Rectal smooth muscle tissue (tissue), 1 donor: ENCODE measurements at regions not wholly inside any gene's neighbourhood (a gene's known extent, or its start where the extent isn't known, plus 50 kb on each side); places are given as distances from the start of the nearest gene placed in this dataset.
"Not testable (repeated sequence)": the region's sequence is repeated elsewhere in the genome, so short reads cannot be mapped to it uniquely, and the experiment has no call there.

Experiments used
- H3K27ac ChIP-seq: one replicate; pipeline ENCODE4 v1.7.0; 2013; ENCODE audit warnings: low read depth, low read length, inconsistent platforms
- H3K27me3 ChIP-seq: one replicate; pipeline ENCODE4 v1.7.0; 2013; ENCODE audit warnings: low read length; ENCODE audit not compliant: control insufficient read depth, insufficient read depth
- H3K36me3 ChIP-seq: one replicate; pipeline ENCODE4 v1.7.0; 2013; ENCODE audit warnings: low read length; ENCODE audit not compliant: control insufficient read depth, insufficient read depth
- H3K4me1 ChIP-seq: one replicate; pipeline ENCODE4 v1.7.0; 2013; ENCODE audit warnings: low read length; ENCODE audit not compliant: control insufficient read depth, insufficient read depth
- H3K4me3 ChIP-seq: one replicate; pipeline ENCODE4 v1.7.0; 2013; ENCODE audit warnings: low read length
- H3K9ac ChIP-seq: one replicate; pipeline ENCODE4 v1.7.0; 2013; ENCODE audit warnings: low read length

DNA sequence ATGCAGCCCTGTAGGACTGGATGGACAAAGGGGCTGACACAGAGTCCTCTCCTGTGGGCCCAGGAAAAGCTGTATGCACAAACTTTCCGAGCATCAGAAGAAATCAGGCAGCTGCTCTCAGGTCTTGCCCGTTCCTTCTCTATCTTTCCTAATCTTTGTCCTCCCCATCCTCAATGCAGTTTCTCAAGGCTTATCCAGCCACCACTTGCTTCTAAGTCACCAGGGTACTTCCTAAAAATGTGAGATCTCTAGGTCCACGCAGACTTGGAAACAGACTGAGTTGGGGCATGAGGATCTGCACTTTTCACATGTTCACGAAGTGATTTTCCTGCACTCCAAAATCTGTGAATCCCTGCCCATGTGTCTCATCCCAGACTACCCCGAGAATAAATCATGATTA lies 394.5 kb upstream of the SLC35B3 start:
- H3K9ac ChIP-seq: no peak overlapping the region
- no peak overlapping the region for H3K4me3 ChIP-seq
- H3K4me1 ChIP-seq: no peaks in the 10 kb centered on the region
- H3K36me3 ChIP-seq: no peaks in the 10 kb centered on the region
- no peak overlapping the region for H3K27ac ChIP-seq
- no peaks in the 10 kb centered on the region for H3K27me3 ChIP-seq

DNA sequence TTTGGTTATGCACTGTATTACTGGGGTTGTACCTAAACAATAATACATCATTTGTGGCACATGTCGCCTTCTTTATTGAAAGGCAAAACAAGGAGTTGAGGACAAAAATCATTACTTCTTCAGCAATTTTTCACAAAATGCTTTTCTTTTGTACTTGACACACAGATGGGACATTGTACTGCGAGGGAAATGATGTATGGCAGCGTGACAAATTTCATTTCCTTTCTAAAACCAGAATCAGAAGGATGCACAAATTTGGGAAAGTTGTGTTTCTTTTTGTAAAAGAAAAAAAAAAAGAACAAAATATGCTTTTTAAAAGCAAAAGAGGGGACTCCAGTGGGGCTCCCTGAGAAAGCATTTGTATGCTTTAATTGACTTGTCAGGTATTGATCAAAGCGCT lies 394.0 kb upstream of the SLC35B3 start:
- no peaks in the 10 kb centered on the region for H3K27me3 ChIP-seq
- H3K4me1 ChIP-seq: no peaks in the 10 kb centered on the region
- no peak overlapping the region for H3K27ac ChIP-seq
- H3K4me3 ChIP-seq: no peak overlapping the region
- no peak overlapping the region for H3K9ac ChIP-seq
- no peaks in the 10 kb centered on the region for H3K36me3 ChIP-seq

DNA sequence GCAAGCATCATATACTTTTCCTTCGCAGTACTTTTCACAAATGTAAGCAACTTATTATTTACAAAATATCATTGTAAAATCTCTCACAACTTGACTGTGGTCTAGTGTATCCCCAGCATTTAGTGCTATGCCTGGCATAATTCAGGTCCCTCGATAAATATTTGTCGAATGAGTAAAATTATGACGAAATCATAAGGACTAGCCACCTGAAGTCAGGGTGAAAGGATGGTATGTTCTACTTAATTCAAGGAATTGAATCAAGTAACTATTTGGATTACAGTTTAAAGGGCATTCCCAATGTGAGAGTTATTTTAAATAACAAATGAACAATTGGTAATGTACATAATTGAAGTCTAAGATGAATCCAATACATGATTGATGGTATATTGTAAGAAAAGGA lies 393.0 kb upstream of the SLC35B3 start:
- no peak overlapping the region for H3K27ac ChIP-seq
- H3K4me1 ChIP-seq: no peaks in the 10 kb centered on the region
- no peaks in the 10 kb centered on the region for H3K36me3 ChIP-seq
- H3K9ac ChIP-seq: no peak overlapping the region
- no peak overlapping the region for H3K4me3 ChIP-seq
- H3K27me3 ChIP-seq: no peaks in the 10 kb centered on the region

DNA sequence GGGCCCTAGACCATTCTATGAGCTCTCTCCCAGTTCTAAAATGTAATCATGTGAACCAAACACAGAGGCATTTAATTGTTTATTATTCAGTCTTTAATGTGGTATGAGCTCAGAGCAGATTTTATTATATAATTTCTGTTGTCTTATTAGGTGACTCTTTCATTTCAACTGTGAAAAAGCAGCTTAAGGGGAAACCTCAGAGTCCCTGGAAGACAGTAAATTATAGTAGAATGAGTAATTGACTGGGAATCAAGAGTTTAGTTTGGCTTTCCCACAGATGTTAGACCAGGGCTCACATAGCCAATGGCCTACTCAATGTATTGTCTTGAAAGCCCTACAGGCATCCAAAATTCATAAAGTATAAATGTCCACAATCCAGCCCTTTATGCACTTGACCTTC lies 390.4 kb upstream of the SLC35B3 start:
- no peaks in the 10 kb centered on the region for H3K27me3 ChIP-seq
- no peaks in the 10 kb centered on the region for H3K36me3 ChIP-seq
- no peak overlapping the region for H3K9ac ChIP-seq
- H3K4me1 ChIP-seq: no peaks in the 10 kb centered on the region
- no peak overlapping the region for H3K27ac ChIP-seq
- H3K4me3 ChIP-seq: no peak overlapping the region

DNA sequence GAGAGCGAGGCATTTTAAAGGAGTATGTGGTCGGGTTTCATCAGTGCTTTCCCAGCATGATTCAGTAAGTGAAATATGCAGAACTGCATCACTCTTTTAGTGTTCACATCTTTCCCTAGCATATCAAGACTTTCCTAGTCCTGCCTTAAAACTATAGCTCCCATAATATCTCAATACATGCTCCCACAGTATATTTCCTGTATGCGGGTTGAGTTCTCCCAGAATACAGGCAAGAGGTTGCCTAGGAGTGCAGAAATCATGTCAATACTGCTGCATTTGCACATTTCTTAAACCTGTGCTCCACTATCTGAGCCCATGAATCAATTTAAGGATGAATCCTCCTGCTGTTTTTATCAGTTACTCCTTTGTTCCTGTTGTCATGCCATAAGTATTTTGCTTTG lies 386.6 kb upstream of the SLC35B3 start:
- no peaks in the 10 kb centered on the region for H3K4me1 ChIP-seq
- no peaks in the 10 kb centered on the region for H3K36me3 ChIP-seq
- no peak overlapping the region for H3K27ac ChIP-seq
- no peak overlapping the region for H3K9ac ChIP-seq
- H3K27me3 ChIP-seq: no peaks in the 10 kb centered on the region
- no peak overlapping the region for H3K4me3 ChIP-seq

DNA sequence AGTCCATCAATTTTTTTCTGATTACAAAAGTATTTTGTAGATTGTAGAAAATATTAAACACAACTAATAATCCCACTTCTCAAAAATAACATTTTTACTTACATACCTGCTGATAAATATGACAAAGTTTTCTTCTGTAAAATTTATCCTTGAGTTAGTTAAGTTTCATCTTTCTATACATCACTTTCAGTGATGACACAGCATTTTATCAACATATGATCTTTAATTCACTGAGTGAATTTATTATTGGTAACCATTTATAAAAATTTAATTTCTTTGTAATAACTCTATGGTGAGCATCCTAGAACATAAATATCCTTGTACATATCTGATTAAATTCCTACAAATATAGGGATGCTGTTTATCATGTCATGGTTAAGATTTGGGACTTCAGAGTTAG lies 385.0 kb upstream of the SLC35B3 start:
- Histone ChIP-seq H3K36me3 (no peaks in the 10 kb centered on the region), H3K4me1 (no peaks in the 10 kb centered on the region), H3K9ac (no peak overlapping the region), H3K4me3 (no peak overlapping the region), H3K27me3 (no peaks in the 10 kb centered on the region), H3K27ac (no peak overlapping the region)

DNA sequence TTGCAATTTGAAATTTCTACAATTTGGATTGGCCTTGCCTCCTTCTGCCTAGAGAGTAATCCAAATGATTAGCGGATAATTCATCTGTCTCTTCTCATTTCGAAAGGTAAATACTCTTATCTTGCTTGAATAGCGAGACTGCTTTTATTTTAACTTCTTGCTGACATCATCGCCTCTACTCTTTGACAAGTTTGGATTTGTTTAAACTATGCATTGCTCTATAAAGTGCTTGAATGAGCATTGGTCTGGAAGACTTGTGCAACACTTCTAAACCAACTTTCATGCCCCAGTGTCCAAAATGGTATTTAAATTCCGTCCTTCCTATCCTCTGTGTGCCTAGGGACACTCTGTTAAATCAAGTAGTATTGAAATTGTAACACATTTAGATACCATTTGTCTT lies 384.1 kb upstream of the SLC35B3 start:
- Histone ChIP-seq H3K36me3 (no peaks in the 10 kb centered on the region), H3K4me1 (no peaks in the 10 kb centered on the region), H3K4me3 (no peak overlapping the region), H3K9ac (no peak overlapping the region), H3K27me3 (no peaks in the 10 kb centered on the region), H3K27ac (no peak overlapping the region)

DNA sequence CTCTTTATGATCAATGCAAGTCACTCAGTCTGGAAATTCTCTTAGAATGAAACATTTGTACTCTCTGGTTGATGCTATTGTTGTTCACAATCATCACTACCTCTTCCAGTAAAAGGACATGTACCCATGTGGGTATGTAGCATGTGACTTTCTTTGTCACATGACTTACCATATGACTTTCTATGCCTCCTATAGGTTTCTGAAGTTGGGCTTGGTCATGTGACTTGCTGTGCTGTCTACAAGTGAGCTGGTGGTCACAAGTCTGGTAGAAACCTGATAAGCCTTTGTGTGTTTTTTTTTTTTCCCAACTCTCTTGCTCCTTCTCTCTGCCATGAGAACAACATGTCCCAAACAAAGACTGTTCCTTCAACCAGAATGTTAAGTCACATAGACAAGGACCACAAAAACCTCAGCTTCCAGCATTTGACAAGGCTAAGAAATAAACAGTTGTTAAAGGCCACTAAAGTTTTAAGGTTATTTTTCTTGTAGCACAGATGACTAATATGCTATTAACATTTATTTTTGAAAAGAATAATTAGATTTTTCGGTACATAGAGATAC lies 379.2 kb upstream of the SLC35B3 start:
- H3K27me3 ChIP-seq: no peaks in the 10 kb centered on the region
- H3K4me1 ChIP-seq: no peaks in the 10 kb centered on the region
- H3K9ac ChIP-seq: no peak overlapping the region

DNA sequence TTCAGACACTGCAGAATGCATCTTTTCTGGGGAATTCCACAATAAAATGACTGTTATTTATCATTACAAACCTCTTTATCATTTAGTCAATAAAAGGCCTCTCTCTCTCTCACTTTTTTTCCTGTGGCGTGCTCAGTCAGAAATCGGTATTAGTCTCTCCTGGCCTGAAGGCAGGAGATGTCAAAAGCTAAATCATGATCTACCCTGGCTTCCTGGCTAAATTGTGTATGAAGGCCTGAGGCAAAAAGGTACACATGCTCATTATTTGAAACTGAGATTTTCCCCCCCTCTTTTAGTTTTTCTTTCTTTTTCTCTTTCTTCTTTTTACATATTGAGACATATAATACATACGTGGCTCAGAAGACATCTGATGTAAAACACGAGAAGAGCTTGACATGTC lies 375.0 kb upstream of the SLC35B3 start:
- no peak overlapping the region for H3K4me3 ChIP-seq
- no peaks in the 10 kb centered on the region for H3K27me3 ChIP-seq
- no peaks in the 10 kb centered on the region for H3K36me3 ChIP-seq
- H3K9ac ChIP-seq: no peak overlapping the region
- no peaks in the 10 kb centered on the region for H3K4me1 ChIP-seq
- H3K27ac ChIP-seq: no peak overlapping the region

More for the DNA sequence above, 379.2 kb upstream of the SLC35B3 start:
- Histone ChIP-seq H3K4me3 (no peak overlapping the region), H3K27ac (no peak overlapping the region), H3K36me3 (no peaks in the 10 kb centered on the region)

DNA sequence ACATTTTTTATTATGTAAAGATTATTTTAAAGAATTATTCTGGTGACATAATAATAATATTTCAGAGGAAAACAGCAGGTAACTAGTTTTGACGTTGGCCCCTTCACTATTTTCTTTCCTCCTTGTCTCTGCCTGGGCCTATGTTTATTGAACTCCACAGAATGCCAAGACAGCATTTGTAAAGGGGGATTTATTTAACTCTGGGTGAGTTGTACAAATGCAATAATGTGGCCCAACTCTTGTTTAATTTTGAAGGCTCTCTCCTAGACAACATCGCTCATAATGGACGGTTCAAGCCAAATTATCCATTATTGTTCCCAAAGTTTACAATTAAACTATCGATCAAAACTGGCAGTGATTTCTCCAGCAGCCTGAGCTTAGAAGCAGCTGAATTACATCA lies 374.3 kb upstream of the SLC35B3 start:
- Histone ChIP-seq H3K27me3 (no peaks in the 10 kb centered on the region), H3K9ac (no peak overlapping the region), H3K27ac (no peak overlapping the region), H3K4me3 (no peak overlapping the region), H3K36me3 (no peaks in the 10 kb centered on the region), H3K4me1 (no peaks in the 10 kb centered on the region)

DNA sequence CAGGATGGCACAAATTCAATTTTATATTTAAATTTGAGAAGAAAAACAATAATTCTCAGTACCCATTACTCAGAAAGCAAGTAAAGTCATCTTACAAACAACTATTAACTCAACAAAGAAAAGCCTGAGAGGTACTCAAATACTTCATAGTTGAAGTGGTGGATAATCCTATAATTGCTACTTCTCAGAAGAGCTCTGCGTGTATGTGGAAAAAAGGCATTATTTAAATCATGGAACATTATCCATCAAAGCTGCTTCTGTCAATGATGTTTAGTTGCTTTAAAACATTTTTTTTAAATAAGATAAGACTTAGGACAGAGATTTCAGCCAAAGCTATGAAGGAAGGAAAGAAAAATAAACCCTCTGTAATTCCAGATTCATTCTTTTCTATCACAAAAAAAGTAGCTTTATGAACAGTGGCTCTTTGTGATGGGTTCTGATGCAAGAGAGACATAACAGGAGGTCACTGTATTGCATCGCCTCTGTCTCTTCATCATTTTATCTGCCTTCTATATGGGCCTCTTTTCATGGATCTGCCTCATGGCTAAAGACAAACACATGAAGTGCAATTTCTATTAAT lies 367.9 kb upstream of the SLC35B3 start:
- no peaks in the 10 kb centered on the region for H3K27me3 ChIP-seq
- no peaks in the 10 kb centered on the region for H3K4me1 ChIP-seq
- no peak overlapping the region for H3K9ac ChIP-seq
- H3K4me3 ChIP-seq: no peak overlapping the region
- H3K36me3 ChIP-seq: no peaks in the 10 kb centered on the region
- H3K27ac ChIP-seq: no peak overlapping the region

DNA sequence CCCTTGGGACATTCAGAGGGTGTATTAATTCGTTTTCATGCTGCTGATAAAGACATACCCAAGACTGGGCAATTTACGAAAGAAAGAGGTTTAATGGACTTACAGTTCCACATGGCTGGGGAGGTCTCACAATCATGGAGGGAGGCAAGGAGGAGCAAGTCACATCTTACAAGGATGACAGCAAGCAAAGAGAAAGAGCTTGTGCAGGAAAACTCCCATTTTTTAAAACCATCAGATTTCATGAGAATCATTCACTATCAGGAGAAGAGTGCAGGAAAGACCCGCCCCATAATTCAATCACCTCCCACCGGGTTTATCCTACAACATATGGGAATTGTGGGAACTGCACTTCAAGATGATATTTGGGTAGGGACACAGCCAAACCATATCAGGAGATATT lies 367.1 kb upstream of the SLC35B3 start:
- H3K4me3 ChIP-seq, H3K27ac ChIP-seq, H3K36me3 ChIP-seq, H3K27me3 ChIP-seq, H3K4me1 ChIP-seq, H3K9ac ChIP-seq: not testable (repeated sequence)

DNA sequence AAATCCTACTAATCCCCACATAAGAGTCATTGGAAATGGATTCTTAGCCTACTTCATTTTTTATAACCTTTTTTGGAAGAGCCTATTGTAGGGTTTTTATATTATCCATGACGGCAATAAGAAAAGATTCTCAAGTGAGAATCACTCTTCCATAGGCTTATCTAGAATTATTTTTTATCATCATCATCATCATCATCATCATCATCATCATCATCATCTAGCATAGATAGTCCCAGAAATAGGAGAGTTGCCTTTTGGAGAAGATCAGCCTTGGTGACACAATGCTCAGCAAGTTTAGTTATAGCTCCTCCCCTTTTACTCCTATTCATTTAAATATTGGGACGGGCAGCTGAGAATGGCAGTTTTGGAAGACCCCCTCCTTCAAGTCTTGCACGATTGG lies 359.1 kb upstream of the SLC35B3 start:
- H3K36me3 ChIP-seq: no peaks in the 10 kb centered on the region
- no peaks in the 10 kb centered on the region for H3K27me3 ChIP-seq
- H3K4me1 ChIP-seq: no peaks in the 10 kb centered on the region
- no peak overlapping the region for H3K27ac ChIP-seq
- H3K9ac ChIP-seq: no peak overlapping the region
- no peak overlapping the region for H3K4me3 ChIP-seq
